Left colon (tissue), 2 donors: ENCODE measurements at regions not wholly inside any gene's neighbourhood (a gene's known extent, or its start where the extent isn't known, plus 50 kb on each side); places are given as distances from the start of the nearest gene placed in this dataset.
"Not testable (repeated sequence)": the region's sequence is repeated elsewhere in the genome, so short reads cannot be mapped to it uniquely, and the experiment has no call there.

Experiments
- ATAC-seq: fragments of 200-7000 bp; cut with Tn5 transposase; one replicate; pipeline ENCODE4 v1.9.1; 2020; ENCODE audit warnings: mild to moderate bottlenecking, moderate library complexity
- DNase-seq, 2 donors: peaks; one replicate each; pipeline ENCODE4 v3.0.0-alpha.2; 2020
- intact Hi-C, 2 donors: fragments of 100-400 bp; cut with DNase I in 1 of 2; cut with micrococcal nuclease in 1 of 2; formaldehyde crosslinking; loops; one replicate each; pipeline versions ENCODE4 v1.11.2 to v1.14.0; 2022; cut with DNase I, micrococcal nuclease
- donor health status: DM: no; HTN: no; CAD: no.
- donor health status: DM: yes; HTN: yes; CAD: no.

DNA sequence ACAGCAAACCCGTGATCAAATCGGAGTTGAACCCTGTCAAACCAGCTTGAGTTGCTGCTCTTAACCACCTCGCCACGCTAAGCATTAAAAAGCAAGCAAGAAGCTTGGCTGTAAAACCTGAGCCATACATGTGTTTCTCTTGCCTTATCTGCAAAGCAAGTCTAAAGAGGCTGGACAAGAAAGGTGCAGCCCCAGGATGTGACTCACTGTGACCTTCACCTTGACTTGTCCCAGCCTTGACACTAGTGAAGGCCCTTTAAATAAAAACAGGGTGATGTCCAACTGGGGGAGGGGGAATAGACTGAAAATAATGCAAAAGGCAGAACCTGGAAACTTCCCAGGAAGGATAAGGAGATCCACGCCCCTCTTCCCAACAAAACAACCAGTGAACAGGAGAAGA, 127.6 kb upstream of the NPAS2 start:
- intact Hi-C loops = no loop called here
- DNase-seq (no peak), ATAC-seq (no peak)

DNA sequence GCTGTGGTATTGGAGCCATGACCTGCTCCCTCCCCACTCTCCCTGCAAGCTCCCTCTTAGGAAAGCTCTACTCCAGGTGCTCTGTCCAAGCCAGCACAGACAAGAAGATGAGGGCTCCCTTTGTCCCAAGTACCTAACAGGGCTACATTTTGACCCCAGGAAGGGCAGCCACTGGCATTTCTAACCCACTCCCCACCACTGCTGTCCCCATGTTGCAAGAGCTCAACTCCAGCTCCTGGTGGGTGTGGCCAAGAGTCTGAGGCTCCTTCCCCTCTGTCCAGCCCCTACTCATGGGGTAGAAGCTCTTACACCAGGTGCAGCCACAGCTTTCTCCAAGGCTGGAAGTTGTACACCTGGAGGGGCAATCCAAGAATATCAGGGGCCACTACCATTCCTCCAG, 127.0 kb upstream of the NPAS2 start:
- ATAC-seq (no peak), DNase-seq (no peak)
- intact Hi-C loops = no loop called here

DNA sequence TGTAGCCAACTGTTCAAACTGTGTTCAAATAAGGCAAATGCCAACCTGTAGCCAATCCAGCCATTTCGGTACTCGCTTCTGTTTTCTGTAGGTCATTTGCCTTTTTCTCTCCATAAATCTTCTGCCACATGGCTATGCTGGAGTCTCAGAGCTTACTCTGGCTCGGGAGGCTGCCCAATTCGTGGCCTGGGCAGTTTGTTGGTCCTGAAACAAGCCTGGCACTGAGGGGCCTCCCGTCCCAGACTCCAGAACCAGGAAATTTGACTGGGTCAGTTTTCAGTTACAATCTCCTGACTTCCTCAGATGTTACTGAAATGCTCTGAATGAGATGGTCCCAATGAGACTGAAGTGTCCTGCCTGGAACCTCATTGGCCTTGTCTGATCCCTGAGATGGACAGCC, 120.8 kb upstream of the NPAS2 start:
- no peak for DNase-seq
- no peak for ATAC-seq
- intact Hi-C loops = no loop called here

DNA sequence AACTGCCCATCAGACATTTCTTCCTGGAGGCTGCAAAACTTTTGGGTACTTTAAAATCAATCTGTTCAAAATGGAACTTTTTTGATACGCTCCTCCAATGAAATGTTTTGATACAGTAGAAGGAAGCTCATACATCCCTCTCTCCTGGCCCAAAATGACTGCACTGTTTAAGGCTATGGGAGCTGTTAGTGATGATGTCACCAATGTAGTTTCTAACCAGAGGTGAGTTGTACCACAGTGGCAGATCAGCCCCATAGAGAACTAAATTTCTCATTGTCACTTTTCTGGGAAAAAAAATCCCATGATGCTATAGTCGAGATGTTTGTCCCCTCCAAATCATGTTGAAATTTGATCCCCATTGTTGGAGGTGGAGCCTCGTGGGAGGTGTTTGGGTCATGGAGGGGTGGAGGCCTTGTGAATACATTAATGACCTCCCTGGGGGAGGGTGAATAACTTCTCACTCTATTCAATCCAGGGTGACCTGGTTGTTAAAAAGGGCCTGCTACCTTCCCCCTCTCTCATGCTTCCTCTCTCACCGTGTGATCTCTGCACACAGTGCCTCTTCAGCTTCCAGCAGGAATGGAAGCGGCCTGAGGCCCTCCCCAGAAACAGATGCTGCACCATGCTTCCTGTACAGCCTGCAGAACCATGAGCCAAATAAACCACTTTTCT, 117.4 kb upstream of the NPAS2 start:
- intact Hi-C loops = no loop called here
- DNase-seq (no peak), ATAC-seq (no peak)

DNA sequence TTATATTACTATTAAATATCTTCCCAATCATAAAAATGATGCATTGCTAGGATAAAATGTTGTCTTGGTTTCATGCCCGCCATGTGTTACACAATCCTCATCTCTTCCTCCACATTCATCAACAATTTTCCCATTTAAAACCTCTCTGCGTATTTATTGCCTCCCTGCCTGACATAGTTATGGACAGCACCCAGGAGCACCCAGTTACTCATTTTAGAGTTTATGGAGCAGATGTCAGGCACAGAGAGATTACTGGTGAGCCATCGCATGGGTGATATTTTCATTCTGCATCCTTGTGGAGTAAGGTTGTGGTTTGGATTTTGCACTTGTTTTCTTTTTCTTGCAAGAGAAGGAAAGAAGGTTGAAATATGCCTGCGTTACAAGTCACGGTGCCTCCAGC, 116.7 kb upstream of the NPAS2 start:
- DNase-seq (no peak), ATAC-seq (no peak)
- intact Hi-C loops = no loop called here

DNA sequence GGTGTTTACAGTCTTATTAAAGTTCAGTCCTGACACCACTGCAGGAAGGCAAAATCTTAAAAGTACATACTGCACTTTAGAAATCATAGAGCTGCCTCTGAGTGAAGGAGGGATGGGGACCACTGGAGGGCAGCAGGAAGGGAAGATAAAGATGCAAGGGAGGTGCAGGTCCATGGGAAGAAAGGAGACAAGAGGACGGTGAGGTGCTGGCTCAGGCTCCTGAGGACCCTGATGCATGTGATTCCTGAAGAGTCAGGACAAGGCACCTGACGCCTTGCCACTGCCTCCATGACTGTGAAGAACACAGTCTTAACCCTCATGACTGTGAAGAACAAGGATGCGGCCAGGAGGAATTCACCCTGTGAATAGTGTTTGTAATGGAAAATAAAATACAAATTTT, 116.2 kb upstream of the NPAS2 start:
- DNase-seq (no peak), ATAC-seq (no peak)
- intact Hi-C loops = no loop called here

DNA sequence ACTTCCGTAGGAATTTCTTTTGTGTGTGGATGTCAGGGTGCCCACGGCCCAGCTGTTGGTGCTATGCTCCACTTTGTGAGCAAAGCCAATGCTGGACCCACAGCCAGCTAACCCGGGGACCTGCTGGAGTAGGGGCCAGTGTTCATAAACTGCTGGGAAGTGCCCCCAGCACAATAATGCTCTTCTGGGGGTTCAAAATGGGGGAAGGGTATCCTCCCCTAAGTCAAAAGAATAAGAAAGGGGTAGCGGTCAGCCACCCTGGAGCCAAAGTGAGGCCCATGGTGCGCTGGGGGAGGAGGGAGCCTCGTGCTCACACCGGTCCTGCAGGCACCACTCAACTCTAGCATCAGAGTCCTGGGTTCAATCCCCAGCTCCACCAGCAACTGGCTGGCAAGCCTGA, 115.8 kb upstream of the NPAS2 start:
- no peak for ATAC-seq
- intact Hi-C loops = no loop called here
- no peak for DNase-seq

DNA sequence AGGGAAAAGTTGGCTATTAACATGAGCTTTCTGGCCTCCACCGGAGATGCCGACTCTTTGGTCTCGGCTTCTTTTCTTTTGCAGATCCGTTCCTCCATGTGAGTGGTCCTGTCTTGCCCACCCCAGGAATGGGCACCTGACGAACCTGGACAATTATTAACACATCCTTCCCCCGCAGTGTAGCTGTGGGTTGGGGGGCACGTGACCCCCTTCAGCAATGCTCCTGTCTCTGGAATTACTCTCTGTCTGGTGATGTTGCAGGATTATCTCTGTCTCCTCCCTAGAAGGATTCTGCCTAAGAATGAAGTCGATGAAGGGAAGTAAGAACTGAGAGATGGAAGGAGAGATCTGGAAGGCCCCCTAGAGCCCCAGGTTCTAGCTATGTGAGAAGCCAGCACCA, 115.2 kb upstream of the NPAS2 start:
- no peak for DNase-seq
- intact Hi-C loops = no loop called here
- no peak for ATAC-seq

DNA sequence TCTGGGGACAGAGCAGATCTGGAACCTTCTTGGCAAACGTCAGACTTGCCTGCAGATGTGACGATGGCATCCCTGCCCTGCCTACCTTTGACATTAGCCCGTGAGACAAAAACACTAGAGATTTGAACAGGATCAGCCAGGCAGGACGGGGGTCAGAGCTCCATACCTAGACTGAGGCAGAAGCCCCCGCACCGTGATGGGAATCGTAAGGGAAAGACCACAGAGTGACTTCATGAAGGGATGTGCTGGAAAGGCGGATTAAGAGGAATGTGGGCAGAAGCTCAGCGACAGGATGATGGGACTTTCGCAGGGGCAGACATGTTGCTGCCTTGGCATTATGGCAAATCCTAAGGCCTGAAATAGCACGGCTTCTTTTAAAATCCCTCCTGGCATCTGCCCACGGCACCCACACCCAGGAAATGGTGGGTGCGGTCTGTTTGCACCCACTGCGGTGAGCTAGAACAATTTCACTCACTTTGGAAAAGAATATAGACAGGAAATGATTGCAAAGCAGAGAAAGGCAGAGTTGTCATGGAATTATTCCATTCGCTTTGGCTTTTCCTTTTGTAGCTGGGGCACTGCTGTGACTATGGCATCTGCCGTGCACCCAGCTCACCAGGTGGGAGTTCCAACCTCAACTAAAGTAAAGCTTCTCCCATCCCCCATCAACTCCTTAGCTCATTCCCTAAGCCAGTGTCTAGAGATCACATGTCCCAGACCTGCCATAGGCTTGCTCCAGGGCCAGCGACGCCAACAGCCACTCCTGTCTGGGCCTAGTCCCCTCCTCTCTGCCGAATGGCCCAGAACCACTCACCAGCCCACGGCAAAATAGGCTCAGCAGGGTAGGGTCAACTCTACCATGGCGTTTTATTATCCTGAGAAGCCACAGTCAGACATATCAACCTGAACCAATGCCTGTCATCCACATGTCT, 112.7 kb upstream of the NPAS2 start:
- ATAC-seq (peak; percentile 84), DNase-seq (peak in 1 of 2 donors; percentile 18)
- intact Hi-C loops = no loop called here

DNA sequence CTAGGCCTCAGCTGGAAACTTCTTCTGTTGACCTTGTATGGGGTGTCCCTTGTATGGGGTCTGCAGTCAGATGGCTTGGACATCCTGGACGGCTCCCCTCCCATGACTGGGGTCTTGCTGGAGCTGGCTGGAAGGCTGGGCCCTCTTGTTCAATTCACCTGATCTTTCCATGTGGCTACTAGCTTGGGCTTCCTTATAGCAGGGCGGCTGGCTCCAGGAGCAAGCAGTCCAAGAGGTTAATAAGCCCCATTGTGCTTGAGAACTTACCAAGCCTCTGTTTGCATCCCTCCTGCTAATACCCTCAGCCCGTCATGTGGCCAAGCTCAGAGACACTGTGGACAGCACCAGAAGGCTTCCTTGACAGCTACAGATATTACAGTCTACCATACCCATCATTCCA, 111.6 kb upstream of the NPAS2 start:
- ATAC-seq = no peak
- intact Hi-C loops = no loop called here
- DNase-seq = no peak

DNA sequence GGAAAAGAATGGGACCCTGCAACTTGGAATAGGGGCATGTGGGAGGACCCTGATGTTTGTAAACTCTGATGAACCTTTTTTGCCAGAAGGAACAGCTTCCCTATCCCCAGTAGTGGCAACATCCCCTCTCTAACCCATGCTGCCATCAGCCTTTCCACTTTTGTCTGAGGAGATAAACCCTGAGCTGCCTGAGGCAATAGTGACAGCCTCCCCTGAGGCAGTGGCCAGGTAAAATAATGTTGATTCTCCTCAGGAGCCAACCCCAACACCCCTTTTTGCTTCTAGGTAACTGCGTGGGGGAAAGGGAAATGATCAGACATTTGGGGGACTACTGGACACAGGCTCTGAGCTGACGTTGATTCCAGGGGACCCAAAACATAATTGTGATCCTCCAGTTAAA, 106.8 kb upstream of the NPAS2 start:
- intact Hi-C loops = no loop called here

DNA sequence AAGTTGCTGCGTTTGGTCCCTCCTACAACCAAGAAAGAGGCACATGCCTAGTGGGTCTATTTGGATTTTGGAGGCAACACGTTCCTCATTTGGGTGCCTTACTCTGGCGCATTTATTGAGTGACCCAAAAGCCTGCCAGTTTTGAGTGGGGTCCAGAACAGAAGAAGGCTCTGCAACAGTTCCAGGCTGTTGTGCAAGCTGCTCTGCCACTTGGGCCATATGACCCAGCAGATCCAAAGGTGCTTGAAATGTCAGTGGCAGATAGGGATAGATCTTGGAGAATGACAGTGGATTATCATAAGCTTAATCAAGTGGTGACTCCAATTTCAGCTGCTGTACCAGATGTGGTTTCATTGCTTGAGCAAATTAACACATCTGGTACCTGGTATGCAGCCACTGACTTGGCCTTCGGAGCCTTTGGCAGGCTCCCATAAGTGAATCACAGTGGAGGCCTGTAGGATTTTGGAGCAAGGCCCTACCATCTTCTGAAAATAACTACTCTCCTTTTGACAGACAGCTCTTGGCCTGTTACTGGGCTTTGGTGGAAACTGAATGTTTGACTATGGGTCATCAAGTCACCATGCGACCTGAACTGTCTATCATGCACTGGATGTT, 105.4 kb upstream of the NPAS2 start:
- intact Hi-C loops, DNase-seq, ATAC-seq: not testable (repeated sequence)

More for the DNA sequence above, 106.8 kb upstream of the NPAS2 start:
- DNase-seq (no peak), ATAC-seq (no peak)

DNA sequence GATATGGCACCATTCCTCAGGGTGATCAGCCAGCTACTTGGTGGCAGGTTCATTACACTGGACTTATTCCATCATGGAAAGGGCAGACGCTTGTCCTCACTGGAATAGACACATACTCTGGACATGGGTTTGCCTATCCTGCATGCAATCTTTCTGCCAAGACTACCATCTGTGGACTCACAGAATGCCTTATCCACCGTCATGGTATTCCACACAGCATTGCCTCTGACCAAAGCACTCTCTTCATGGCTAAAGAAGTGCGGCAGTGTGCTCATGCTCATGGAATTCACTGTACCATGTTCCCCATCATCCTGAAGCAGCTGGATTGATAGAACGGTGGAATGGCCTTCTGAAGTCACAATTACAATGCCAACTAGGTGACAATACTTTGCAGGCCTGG, 104.1 kb upstream of the NPAS2 start:
- intact Hi-C loops, ATAC-seq, DNase-seq: not testable (repeated sequence)

DNA sequence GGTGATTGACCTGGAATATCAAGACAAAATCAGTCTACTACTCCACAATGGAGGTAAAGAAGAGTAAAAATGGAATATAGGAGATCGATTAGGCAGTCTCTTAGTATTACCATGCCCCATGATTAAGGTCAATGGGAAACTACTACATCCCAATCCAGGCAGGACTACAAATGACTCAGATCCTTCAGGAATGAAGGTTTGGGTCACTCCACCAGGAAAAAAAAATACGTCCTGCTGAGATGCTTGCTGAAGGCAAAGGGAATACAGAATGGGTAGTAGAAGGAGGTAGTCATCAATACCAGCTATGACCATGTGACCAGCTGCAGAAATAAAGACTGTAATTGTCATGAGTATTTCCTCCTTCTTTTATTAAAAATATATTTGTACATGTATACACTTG, 103.4 kb upstream of the NPAS2 start:
- DNase-seq = no peak
- intact Hi-C loops = no loop called here
- no peak for ATAC-seq

DNA sequence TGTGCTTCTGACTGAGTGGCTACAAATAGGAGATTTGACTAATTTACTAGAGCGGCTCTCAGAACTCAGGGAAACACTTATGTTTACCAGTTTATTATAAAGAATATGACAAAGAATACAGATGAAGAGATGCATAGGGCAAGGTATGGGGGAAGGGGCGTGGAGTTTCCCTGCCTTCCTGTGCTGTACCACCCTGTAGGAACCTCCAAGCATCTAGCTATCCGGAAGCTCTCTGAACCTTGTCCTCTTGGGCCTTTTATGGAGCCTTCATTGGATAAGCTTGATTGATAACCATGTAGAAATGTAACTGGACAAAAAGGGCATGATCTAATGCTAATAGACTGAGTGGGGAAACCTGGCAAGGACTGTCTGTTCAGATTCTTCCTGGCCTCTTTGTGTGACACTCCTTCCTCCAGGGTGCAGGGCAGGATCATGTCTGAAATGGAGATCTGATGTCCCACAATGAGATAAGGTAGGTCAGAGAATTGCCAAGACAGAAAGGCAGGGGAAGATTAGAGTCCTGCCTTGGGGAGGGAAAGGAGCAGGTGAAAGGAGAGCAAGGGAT, 101.8 kb upstream of the NPAS2 start:
- intact Hi-C loops = no loop called here
- DNase-seq = no peak

DNA sequence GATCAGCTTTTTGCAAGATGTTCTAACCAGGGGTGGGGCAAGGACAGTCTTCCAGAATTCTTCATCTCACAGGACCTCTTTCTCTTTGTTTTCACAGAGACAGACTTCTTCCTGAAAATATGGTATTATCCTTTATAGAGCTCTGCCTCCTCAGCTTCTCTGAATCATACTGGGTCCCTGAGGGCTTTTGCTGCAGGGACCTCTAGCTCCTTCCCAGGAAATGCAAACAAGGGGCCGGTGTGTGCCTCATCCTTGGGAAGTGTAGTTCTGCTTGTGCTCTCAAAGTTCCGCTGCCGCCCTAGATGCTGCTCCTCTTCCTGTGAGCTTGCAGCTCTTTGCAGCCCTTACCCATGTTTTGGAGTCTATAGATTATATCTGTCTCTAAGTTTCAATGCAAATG, 99.5 kb upstream of the NPAS2 start:
- ATAC-seq (no peak), DNase-seq (no peak)
- intact Hi-C loops = no loop called here

More for the DNA sequence above, 101.8 kb upstream of the NPAS2 start:
- peak; percentile 91 for ATAC-seq

DNA sequence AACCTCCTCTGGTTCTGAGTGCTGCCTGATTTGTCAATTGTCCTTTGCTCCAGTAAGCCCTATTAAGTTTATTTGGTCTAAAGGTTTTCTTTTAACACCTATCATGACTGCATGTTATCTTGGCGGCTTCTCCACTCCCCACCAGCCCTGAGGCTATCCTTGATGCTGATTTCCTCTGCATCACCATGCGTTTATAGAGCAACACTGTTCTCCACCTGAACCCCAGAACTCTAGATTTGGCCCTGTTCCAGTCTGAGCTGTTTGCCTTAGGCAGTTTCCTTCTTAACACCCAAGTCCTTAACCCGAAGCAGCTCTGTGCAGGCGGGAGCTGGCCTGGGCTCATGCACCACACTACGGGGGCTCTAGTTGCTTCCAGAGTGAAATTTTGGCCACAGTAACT, 98.2 kb upstream of the NPAS2 start:
- intact Hi-C loops = no loop called here
- no peak for DNase-seq
- peak; percentile 76 for ATAC-seq

DNA sequence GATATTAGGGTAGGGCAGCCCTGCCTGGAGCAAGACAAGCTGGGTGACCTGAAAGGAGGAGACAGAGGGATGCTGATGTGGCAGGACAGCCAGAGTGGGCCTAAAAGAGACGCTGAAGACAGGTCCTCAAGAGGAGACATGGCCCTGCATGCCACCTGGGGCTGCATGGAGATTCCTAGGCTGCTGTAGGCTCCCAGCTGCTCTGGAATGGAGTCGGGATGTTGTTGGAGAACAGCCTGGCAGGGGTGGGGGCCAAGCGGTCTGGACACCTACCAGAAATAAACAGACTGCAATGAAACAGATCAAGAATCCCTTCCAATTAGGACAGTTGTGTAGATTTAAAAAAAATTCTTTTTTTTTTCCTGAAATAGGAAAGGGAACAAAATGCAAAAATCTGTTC, 97.8 kb upstream of the NPAS2 start:
- intact Hi-C loops = no loop called here
- DNase-seq (no peak), ATAC-seq (no peak)

DNA sequence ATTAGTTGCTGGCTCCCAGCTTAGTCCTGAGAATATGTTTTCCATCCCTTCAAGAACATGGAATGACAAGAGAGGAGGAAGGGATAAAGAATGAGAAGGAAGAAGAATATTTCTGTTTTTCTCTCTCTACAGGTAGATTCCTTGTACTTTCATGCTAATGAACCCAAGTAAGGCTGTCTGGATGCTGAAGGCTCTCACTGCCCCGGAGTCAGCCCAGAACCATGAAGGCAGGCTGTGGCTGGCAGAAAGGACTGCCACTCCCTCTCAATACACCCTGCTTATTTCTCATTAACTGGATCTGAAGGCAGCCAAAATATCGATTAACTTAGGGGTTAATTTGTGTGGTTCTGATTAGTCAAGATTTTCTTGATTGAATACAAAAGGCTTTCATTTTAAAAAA, 93.1 kb upstream of the NPAS2 start:
- ATAC-seq (no peak), DNase-seq (no peak)
- intact Hi-C loops = no loop called here
